Activated naive CD8-positive, alpha-beta T cell treated with anti-CD3 and anti-CD28 coated beads, Interleukin-2, amount 50 U/mL, for 24 hours (primary cell): ENCODE measurements at regions not wholly inside any gene's neighbourhood (a gene's known extent, or its start where the extent isn't known, plus 50 kb on each side); places are given as distances from the start of the nearest gene placed in this dataset.
A peak's percentile ranks its signal among the peaks of the same experiment; 100 is the strongest.
"Not testable (repeated sequence)": the region's sequence is repeated elsewhere in the genome, so short reads cannot be mapped to it uniquely, and the experiment has no call there.

Source experiments
- ATAC-seq: fragments of 150-1000 bp; cut with Tn5 transposase; one replicate; pipeline ENCODE4 v1.10.0; 2021
- DNase-seq: peaks from one replicate; pipeline ENCODE4 v3.0.0; 2021
- H3K27ac Mint-ChIP-seq: one replicate; pipeline ENCODE4 v1.8.0; 2021; ENCODE audit warnings: mild to moderate bottlenecking, mixed read lengths
- H3K27me3 Mint-ChIP-seq: one replicate; pipeline ENCODE4 v1.8.0; 2021; ENCODE audit warnings: mixed read lengths
- H3K36me3 Mint-ChIP-seq: one replicate; pipeline ENCODE4 v1.8.0; 2021; ENCODE audit warnings: low read depth, mixed read lengths
- H3K4me1 Mint-ChIP-seq: one replicate; pipeline ENCODE4 v1.8.0; 2021; ENCODE audit warnings: mixed read lengths
- H3K4me3 Mint-ChIP-seq: one replicate; pipeline ENCODE4 v1.8.0; 2021; ENCODE audit warnings: mild to moderate bottlenecking, moderate library complexity, mixed read lengths
- H3K9me3 Mint-ChIP-seq: one replicate; pipeline ENCODE4 v1.8.0; 2021; ENCODE audit warnings: mixed read lengths

DNA sequence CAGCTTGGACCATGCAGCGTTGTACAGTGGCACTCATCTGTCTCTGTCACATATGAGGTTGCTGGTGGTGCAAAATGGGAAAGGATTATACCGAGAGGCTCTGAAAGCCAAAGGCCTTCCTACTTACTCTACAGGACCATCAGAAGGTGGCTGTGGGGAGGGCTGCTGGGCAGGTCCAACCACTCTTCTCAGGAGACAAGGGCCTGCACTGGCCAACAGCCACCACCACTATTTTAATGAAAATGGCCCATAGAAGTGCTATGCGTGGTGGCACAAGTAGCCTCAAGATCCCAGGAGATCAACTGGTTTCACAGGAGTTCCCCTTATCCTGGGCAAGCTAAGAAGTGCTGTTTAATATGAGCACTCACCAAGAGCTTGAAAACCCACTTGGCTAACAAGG is 52.3 kb downstream of the MRPL57 start:
- no peaks in the 10 kb centered on the region for H3K9me3 Mint-ChIP-seq
- no peaks in the 10 kb centered on the region for H3K36me3 Mint-ChIP-seq
- ATAC-seq (no peak), DNase-seq (no peak)
- H3K4me3 Mint-ChIP-seq, result no peak overlapping the region
- H3K27me3 Mint-ChIP-seq, result peaks cover 2% of the 10 kb centered on the region
- H3K4me1 Mint-ChIP-seq, result no peaks in the 10 kb centered on the region
- H3K27ac Mint-ChIP-seq, result no peak overlapping the region

DNA sequence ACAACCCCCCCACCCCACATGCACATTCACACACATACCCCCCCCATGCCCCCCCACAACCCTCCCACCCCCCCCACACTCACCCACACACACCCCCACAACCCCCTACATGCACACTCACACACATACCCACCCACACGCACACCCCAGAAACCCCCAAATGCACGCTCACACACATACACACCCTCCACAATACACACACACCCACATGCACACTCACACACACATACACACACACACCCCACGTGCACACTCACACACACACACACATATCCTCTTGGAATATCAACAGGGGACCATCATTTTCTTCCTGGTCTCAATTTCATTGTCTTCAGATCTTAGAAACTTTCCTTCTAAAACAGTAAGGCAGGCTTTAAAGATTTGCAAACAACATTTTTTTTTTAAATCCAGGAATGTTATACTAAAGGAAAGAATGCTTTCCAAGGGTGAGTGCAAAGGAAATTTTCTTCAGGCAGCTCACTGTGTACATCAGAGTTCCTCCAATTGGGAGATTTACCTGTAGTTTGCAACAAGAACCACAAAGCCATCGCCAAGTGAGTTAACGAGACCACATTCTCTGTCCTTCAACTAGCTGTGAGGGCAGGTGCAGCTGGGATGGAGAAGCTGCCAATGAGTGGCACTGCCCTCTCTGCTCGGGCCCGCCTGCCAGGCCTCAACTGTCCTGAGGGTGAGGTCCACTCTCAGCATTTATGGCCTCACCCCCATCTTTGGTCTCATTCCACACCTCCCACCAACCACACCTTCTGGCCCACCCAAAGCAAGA is 53.0 kb downstream of the MRPL57 start:
- H3K4me1 Mint-ChIP-seq, result no peaks in the 10 kb centered on the region
- peaks cover 2% of the 10 kb centered on the region for H3K27me3 Mint-ChIP-seq
- no peak overlapping the region for H3K4me3 Mint-ChIP-seq
- H3K27ac Mint-ChIP-seq, result no peak overlapping the region
- no peaks in the 10 kb centered on the region for H3K36me3 Mint-ChIP-seq
- ATAC-seq, result no peak
- H3K9me3 Mint-ChIP-seq, result no peaks in the 10 kb centered on the region
- no peak for DNase-seq

DNA sequence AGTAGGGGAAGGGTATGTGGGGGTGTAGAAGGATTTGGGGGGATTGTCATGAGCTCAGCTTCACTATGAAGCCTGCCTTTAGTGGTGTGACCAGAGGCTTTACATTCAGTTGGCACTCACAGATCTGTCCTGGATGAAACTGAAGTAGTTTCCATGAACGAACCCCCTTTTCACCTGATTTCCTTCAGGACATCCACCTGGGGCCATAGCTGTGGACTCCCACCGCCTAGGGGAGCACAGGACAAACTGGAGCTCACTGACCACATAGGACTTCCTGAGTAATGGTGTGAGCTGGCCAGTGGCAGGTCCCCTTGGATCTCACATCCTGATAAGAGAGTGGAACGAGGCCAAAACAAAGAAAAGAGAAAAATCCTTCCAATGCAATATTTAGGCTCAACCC is 54.1 kb downstream of the MRPL57 start:
- peaks cover 2% of the 10 kb centered on the region for H3K27me3 Mint-ChIP-seq
- H3K4me1 Mint-ChIP-seq, result no peaks in the 10 kb centered on the region
- no peaks in the 10 kb centered on the region for H3K36me3 Mint-ChIP-seq
- no peaks in the 10 kb centered on the region for H3K9me3 Mint-ChIP-seq
- no peak overlapping the region for H3K4me3 Mint-ChIP-seq
- H3K27ac Mint-ChIP-seq, result no peak overlapping the region
- ATAC-seq (no peak), DNase-seq (no peak)

DNA sequence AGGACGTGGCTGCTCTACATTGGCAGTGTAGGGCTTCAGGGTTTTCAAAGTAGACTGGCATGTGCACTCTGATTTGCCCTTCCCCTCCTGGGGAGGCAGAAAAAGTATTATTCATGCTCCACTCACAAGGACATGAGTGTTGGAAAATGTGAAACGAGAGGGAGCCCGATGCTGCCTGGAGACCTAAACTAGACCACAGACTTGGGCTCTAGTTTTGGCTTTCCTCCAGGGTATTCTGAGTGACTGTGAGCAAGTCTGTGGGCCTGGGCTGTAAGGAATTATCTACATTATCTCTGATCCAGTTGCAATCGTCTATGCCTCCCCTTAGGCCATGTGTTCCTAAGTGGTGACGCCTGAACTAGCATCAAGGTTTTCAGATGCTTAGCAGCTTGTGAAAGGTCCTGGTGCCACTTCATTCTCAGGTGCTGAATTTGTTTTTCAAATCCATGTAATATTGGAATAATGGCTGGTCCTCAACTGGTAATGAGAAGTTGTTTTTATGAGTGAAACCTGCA is 55.0 kb downstream of the MRPL57 start:
- H3K27ac Mint-ChIP-seq, result no peak overlapping the region

DNA sequence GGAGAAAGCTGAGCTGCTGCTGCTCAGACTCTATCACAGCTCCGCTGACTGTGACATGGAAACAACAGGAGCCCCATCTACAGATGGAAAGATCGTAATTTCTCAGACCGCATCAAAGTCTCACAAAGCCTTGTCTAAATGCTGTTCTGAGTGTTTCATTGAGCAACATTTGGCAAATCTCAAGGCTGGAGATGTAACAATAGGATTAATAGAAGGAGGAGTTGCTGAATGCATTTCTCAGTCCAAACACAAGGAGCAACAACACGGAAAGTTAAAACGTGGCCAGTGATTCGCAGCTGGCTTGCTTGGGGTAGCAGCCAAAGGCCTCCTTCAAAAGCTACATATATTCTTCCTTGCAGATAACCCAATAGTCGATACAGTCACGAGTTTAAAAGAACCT is 55.7 kb downstream of the MRPL57 start:
- ATAC-seq, result peak; percentile 60

More for the DNA sequence above, 55.0 kb downstream of the MRPL57 start:
- H3K4me3 Mint-ChIP-seq, result no peak overlapping the region
- ATAC-seq, result no peak
- no peaks in the 10 kb centered on the region for H3K36me3 Mint-ChIP-seq
- H3K9me3 Mint-ChIP-seq, result no peaks in the 10 kb centered on the region
- H3K27me3 Mint-ChIP-seq, result peaks cover 2% of the 10 kb centered on the region
- DNase-seq, result no peak
- H3K4me1 Mint-ChIP-seq, result no peaks in the 10 kb centered on the region

DNA sequence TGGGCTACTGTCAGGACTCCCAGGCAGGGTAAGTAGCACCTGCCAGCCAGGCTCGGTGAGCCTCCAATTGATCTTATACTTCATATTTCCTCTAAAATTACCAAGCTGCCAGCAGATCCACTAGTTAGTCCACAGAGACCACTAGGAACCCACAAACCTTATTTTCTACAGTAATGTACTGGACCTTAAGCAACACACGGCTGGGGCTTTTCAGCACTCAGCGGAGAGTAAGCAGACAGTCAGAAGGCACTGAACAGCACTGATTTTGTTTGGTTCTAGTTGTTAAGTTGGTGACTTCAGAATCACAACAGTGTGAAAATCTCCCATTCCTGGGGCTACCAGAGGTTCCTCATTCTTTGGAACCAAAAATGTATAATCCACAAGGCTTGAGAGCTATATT is 56.1 kb downstream of the MRPL57 start:
- Mint-ChIP-seq H3K4me1 (no peaks in the 10 kb centered on the region), H3K27ac (no peak overlapping the region), H3K36me3 (no peaks in the 10 kb centered on the region), H3K9me3 (no peaks in the 10 kb centered on the region), H3K27me3 (peaks cover 2% of the 10 kb centered on the region), H3K4me3 (no peak overlapping the region)
- no peak for ATAC-seq
- no peak for DNase-seq

More for the DNA sequence above, 55.7 kb downstream of the MRPL57 start:
- H3K36me3 Mint-ChIP-seq, result no peaks in the 10 kb centered on the region
- H3K4me3 Mint-ChIP-seq, result no peak overlapping the region
- H3K9me3 Mint-ChIP-seq, result no peaks in the 10 kb centered on the region
- H3K27me3 Mint-ChIP-seq, result peaks cover 2% of the 10 kb centered on the region
- no peaks in the 10 kb centered on the region for H3K4me1 Mint-ChIP-seq
- DNase-seq, result no peak
- no peak overlapping the region for H3K27ac Mint-ChIP-seq

DNA sequence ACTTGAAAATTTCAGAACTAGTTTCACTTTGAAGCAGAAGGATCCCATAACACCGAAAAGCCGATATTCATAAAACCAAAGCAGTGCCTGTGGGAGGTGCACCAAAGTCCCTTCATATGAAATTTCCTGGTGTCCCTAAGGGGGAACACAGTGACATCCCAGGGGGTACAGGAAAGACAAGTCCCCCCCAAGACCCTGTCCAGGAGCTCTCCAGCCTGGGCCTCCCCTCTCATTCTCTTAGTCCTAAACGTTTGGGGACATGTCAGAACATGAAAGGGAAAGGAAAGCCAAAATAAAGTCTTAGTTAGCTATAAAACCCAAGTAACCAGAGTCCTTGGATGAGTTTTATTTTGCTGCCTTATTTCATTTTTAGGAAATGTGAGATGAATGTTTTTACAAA is 56.6 kb downstream of the MRPL57 start:
- ATAC-seq, result no peak
- H3K36me3 Mint-ChIP-seq, result no peaks in the 10 kb centered on the region
- H3K27ac Mint-ChIP-seq, result no peak overlapping the region
- DNase-seq, result no peak
- H3K27me3 Mint-ChIP-seq, result peaks cover 2% of the 10 kb centered on the region
- H3K4me3 Mint-ChIP-seq, result no peak overlapping the region
- no peaks in the 10 kb centered on the region for H3K4me1 Mint-ChIP-seq
- no peaks in the 10 kb centered on the region for H3K9me3 Mint-ChIP-seq

DNA sequence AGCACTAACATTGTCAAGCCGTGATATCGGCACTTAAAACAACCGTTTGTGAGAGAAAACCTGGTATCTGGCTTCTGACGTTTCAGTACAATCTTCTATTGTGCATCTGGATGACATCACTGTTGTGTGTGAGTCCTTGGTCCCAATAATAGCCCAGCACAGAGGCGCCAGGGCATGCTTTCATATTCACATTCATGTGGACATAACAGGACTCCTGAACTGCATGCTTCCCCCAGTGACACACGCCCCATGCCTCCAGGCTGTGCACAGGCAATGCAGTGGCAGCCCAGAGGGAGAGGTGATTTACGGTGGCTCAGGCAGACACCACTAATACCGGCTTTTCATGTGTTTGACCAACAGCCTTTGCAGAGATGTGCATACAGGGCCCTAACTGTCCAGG is 58.1 kb downstream of the MRPL57 start:
- H3K27ac Mint-ChIP-seq, result no peak overlapping the region
- no peaks in the 10 kb centered on the region for H3K36me3 Mint-ChIP-seq
- ATAC-seq (no peak), DNase-seq (no peak)
- H3K4me3 Mint-ChIP-seq, result no peak overlapping the region
- no peaks in the 10 kb centered on the region for H3K9me3 Mint-ChIP-seq
- no peaks in the 10 kb centered on the region for H3K4me1 Mint-ChIP-seq
- H3K27me3 Mint-ChIP-seq, result no peaks in the 10 kb centered on the region

DNA sequence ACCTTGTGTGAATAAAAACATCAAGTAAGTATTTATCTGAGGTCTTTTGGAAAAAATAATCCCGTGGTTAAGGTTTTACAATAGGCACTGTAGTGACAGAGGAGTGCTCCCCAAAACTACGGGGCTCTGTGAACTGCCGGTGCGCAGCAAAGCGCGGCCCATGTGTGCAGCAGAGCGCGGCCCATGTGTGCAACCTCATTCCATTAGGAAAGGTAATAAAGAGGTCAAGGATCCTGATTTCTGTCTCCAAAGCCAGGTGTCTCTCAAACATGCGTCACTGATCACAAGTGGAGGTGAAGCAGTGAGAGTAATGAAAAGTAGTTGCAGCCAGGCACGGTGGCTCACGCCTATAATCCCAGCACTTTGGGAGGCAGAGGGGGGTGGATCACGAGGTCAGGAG is 58.7 kb downstream of the MRPL57 start:
- Mint-ChIP-seq H3K4me3 (no peak overlapping the region), H3K27me3 (no peaks in the 10 kb centered on the region), H3K36me3 (no peaks in the 10 kb centered on the region), H3K9me3 (no peaks in the 10 kb centered on the region), H3K4me1 (no peaks in the 10 kb centered on the region), H3K27ac (no peak overlapping the region)
- no peak for ATAC-seq
- no peak for DNase-seq

DNA sequence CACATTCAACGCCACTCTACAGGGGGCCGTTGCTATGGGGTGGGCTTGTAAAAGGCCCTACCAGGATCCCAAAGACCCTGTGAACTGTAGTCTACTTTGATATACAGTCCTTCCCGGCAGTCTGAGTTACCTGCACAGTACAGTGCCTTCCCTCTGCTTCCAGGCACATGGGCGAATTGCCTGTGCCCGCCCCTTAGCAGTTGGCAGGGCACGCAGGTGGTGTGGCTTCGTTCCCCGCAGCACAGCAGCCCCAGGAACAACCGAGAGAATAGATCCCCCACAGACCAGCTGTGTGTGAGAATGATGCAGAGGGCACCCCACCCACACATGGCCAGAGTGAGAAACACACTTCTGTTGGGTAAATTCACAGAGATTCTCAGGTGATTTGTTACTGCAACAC is 60.6 kb downstream of the MRPL57 start:
- DNase-seq, result no peak
- H3K4me3 Mint-ChIP-seq, result no peak overlapping the region
- no peaks in the 10 kb centered on the region for H3K27me3 Mint-ChIP-seq
- no peak overlapping the region for H3K27ac Mint-ChIP-seq
- H3K9me3 Mint-ChIP-seq, result no peaks in the 10 kb centered on the region
- peaks cover 5% of the 10 kb centered on the region for H3K4me1 Mint-ChIP-seq
- ATAC-seq, result peak; percentile 36
- no peaks in the 10 kb centered on the region for H3K36me3 Mint-ChIP-seq

DNA sequence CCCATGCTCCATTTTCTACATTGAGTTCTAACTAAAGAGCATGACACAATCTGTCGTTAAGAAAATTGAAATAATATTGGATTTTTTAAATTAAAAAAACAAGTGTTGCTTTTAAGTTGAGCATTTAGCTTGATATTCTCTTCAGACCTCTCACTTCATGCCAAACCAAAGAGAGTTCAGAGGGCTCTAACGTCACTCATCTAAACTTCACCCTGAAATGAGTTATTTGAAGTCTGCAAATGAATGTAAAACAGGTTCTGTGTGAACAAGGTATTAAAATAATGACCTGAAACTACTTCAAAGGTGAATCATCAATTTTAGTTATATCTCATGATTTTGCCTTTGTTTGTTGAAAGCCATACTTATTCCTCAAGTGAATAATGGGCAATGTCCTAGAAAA is 61.8 kb downstream of the MRPL57 start:
- Mint-ChIP-seq H3K9me3 (no peaks in the 10 kb centered on the region), H3K4me1 (peaks cover 5% of the 10 kb centered on the region), H3K36me3 (no peaks in the 10 kb centered on the region), H3K27me3 (no peaks in the 10 kb centered on the region), H3K4me3 (no peak overlapping the region), H3K27ac (no peak overlapping the region)
- ATAC-seq (no peak), DNase-seq (no peak)

DNA sequence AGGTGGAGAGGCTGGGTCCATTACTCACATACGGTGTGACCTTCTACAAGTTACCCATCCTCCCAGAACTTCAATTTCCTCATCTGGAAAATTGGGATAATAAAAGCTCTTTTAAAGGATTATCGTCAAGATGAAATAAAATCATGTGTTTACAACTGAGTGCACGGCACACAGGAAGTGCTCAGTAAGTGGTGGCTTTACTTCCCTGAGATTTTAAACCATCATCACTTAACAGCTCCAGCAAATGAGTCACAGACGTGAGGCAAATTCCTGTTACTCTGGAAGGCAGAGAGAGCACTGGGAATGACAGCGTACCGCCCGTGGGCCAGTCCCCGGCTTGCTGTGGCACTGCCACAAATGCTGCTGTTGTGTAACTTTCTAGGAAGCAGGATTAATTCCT is 64.1 kb downstream of the MRPL57 start:
- DNase-seq (no peak), ATAC-seq (no peak)
- Mint-ChIP-seq H3K9me3 (no peaks in the 10 kb centered on the region), H3K36me3 (no peaks in the 10 kb centered on the region), H3K4me3 (no peak overlapping the region), H3K4me1 (peaks cover 5% of the 10 kb centered on the region), H3K27ac (no peak overlapping the region), H3K27me3 (no peaks in the 10 kb centered on the region)

DNA sequence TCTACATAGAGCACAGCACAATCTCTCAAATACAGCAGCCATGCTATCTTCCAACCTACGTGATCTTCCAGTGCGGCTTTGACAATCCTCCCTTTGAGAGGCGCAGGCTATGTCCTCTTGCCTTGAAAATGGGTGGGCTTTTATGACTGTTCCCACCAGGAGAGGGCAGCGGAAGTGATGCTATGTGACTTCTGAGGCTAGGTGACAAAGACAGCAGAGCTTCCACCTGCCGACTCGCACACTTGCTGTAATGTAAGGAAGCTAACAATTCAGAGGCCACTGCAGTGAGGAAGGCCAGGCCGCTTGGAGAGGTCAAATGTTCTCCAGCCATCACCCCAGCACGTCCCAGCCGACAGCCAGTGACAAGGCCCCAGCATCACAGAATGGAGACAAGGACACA is 65.8 kb downstream of the MRPL57 start:
- H3K4me1 Mint-ChIP-seq, result peaks cover 5% of the 10 kb centered on the region
- ATAC-seq, result no peak
- no peak overlapping the region for H3K4me3 Mint-ChIP-seq
- H3K27me3 Mint-ChIP-seq, result no peaks in the 10 kb centered on the region
- DNase-seq, result no peak
- H3K9me3 Mint-ChIP-seq, result no peaks in the 10 kb centered on the region
- no peaks in the 10 kb centered on the region for H3K36me3 Mint-ChIP-seq
- no peak overlapping the region for H3K27ac Mint-ChIP-seq

DNA sequence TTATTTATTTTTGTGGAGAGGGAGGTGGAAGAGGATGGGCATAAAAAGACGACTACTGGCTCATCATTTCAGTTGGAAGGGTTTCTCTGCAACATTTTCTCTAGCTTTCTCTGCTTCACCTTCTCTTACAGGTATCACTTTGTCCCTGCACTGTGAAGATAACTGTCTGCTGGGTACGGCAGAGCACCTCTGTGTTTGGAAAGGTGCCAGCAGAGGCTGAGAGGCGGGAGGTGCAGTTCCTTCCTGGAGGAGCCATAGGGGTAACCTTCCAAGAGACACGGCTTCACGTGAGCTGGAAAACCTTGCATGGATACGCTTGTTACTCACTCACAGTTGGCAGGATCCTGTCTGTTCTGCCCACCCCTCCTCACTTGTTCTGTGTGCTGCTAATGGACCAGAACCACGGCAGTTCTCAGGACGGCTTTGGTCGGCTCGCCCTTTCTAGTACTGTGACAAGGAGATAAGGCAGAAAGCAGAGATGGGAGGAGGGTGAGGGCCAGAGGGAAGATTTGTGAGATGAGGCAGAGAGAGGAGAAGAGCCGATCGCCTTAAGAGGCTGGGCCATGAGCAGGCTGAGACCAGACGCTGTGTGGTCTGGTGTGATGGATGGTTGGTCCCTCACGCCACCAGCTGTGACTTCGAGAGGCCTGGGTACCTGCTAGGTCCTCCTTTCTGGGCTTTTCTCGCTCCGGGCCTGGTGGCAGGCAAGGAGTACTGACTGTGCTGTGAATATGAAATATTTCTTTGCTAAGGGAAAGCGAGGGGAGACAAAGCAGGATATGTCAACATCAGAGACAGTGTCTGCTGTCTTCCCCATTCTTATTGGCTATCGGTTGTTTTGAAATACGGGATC is 66.8 kb downstream of the MRPL57 start:
- DNase-seq (no peak), ATAC-seq (no peak)
- no peaks in the 10 kb centered on the region for H3K9me3 Mint-ChIP-seq
- no peak overlapping the region for H3K27ac Mint-ChIP-seq
- peaks cover 5% of the 10 kb centered on the region for H3K4me1 Mint-ChIP-seq
- H3K4me3 Mint-ChIP-seq, result no peak overlapping the region
- no peaks in the 10 kb centered on the region for H3K36me3 Mint-ChIP-seq
- no peaks in the 10 kb centered on the region for H3K27me3 Mint-ChIP-seq

DNA sequence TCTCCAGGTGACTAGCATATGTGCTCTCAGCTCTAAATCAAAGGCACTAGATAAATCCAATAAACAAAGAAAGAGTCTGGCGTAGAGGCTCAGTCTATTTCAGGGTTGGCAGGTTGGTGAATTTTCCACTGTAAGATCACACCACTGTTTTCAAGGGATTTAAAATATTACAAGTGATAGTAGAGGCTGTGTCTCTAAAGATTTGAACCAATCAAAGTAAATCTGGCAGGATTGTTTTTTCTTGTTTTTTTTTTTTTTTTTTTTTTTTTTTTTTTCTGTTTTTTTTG is 67.4 kb downstream of the MRPL57 start:
- H3K36me3 Mint-ChIP-seq, H3K4me3 Mint-ChIP-seq, H3K9me3 Mint-ChIP-seq, DNase-seq, H3K4me1 Mint-ChIP-seq, H3K27me3 Mint-ChIP-seq, ATAC-seq, H3K27ac Mint-ChIP-seq: not testable (repeated sequence)
